IMR-90 (cell line): ENCODE measurements at regions not wholly inside any gene's neighbourhood (a gene's known extent, or its start where the extent isn't known, plus 50 kb on each side); places are given as distances from the start of the nearest gene placed in this dataset.
A peak's percentile ranks its signal among the peaks of the same experiment; 100 is the strongest.
"Not testable (repeated sequence)": the region's sequence is repeated elsewhere in the genome, so short reads cannot be mapped to it uniquely, and the experiment has no call there.

Experiments
- ATAC-seq: fragments of 200-7000 bp; cut with Tn5 transposase; 2 replicates; pipeline ENCODE4 v1.9.1; 2020; ENCODE audit warnings: low read depth, mild to moderate bottlenecking, moderate library complexity
- BruUV-seq: library from RNA; stranded (reverse); fragments of 400-500 nt; replicated peaks from 2 replicates; lab custom pipeline; 2021; lab: Mats Ljungman, UMichigan
- CTCF ChIA-PET: fragments of 300-600 bp; formaldehyde crosslinking; extraction: SDS; loops from one replicate; lab custom pipeline; 2021; ENCODE audit warnings: antibody characterized with exemption; lab: Yijun Ruan, JAX
- POLR2A ChIA-PET: fragments of 300-600 bp; sonication (Branson Sonifier 250); formaldehyde crosslinking; loops from one replicate; lab custom pipeline; 2022; ENCODE audit warnings: antibody characterized with exemption; ENCODE audit not compliant: unreplicated experiment; lab: Charles Lee
- DNase-seq: peaks from one replicate; pipeline ENCODE4 v3.0.0; 2013
- H2AFZ ChIP-seq: replicated peaks from 2 replicates; pipeline ENCODE3; 2013; ENCODE audit warnings: low read length, mild to moderate bottlenecking; ENCODE audit not compliant: poor library complexity
- H2AK5ac ChIP-seq: 2 replicates; pipeline ENCODE4 v1.6.1; 2013; ENCODE audit warnings: low read depth, low read length, inconsistent platforms
- H2AK9ac ChIP-seq: replicated peaks from 2 replicates; pipeline ENCODE3; 2013; ENCODE audit warnings: mild to moderate bottlenecking, low read depth, low read length, moderate library complexity; ENCODE audit not compliant: poor library complexity
- H2BK120ac ChIP-seq: 2 replicates; pipeline ENCODE4 v1.6.1; 2013; ENCODE audit warnings: low read depth, low read length, inconsistent platforms
- H2BK15ac ChIP-seq: 3 replicates; pipeline ENCODE4 v1.6.1; 2013; ENCODE audit warnings: low read depth, low read length, inconsistent platforms
- H2BK20ac ChIP-seq: 2 replicates; pipeline ENCODE4 v1.6.1; 2013; ENCODE audit warnings: low read depth, mild to moderate bottlenecking, inconsistent platforms, low read length, moderate library complexity
- H2BK5ac ChIP-seq: 2 replicates; pipeline ENCODE4 v1.6.1; 2013; ENCODE audit warnings: mild to moderate bottlenecking, low read depth, low read length, inconsistent platforms; ENCODE audit not compliant: poor library complexity, severe bottlenecking
- H3K14ac ChIP-seq: replicated peaks from 2 replicates; pipeline ENCODE4 v1.6.1; 2013; ENCODE audit warnings: low read depth, low read length, inconsistent platforms
- H3K18ac ChIP-seq: 2 replicates; pipeline ENCODE4 v1.6.1; 2013; ENCODE audit warnings: low read depth, low read length, control low read depth
- H3K23ac ChIP-seq: 2 replicates; pipeline ENCODE4 v1.6.1; 2013; ENCODE audit warnings: low read depth, low read length, inconsistent platforms
- H3K27ac ChIP-seq: 2 replicates; pipeline ENCODE4 v1.5.1; 2013; ENCODE audit warnings: mild to moderate bottlenecking, control low read depth, low read length; ENCODE audit not compliant: insufficient read depth
- H3K27me3 ChIP-seq: 2 replicates; pipeline ENCODE4 v1.6.1; 2013; ENCODE audit warnings: low read length; ENCODE audit not compliant: control insufficient read depth, insufficient read depth
- H3K36me3 ChIP-seq: 2 replicates; pipeline ENCODE4 v1.6.1; 2013; ENCODE audit warnings: low read length, mixed read lengths; ENCODE audit not compliant: control insufficient read depth, insufficient read depth
- H3K4ac ChIP-seq: 2 replicates; pipeline ENCODE4 v1.6.1; 2013; ENCODE audit warnings: low read depth, low read length, inconsistent platforms
- H3K4me1 ChIP-seq: 2 replicates; pipeline ENCODE4 v1.6.1; 2013; ENCODE audit warnings: low read length, mixed read lengths; ENCODE audit not compliant: control insufficient read depth, insufficient read depth
- H3K4me2 ChIP-seq: 2 replicates; pipeline ENCODE4 v1.6.1; 2013; ENCODE audit warnings: low read depth, mild to moderate bottlenecking, control low read depth, low read length, moderate library complexity
- H3K4me3 ChIP-seq: 2 replicates; pipeline ENCODE4 v1.5.1; 2013; ENCODE audit warnings: low read depth, mild to moderate bottlenecking, control low read depth, low read length, moderate library complexity; ENCODE audit not compliant: insufficient read depth
- H3K56ac ChIP-seq: 2 replicates; pipeline ENCODE4 v1.6.1; 2013; ENCODE audit warnings: low read length, inconsistent platforms; ENCODE audit not compliant: insufficient read depth; ENCODE audit errors: extremely low read depth
- H3K79me1 ChIP-seq, 2 experiments: 2 replicates each; pipeline ENCODE4 v1.6.1; 2013; ENCODE audit warnings: low read length in 2 of 2, inconsistent platforms in 1 of 2, low read depth in 1 of 2
- H3K9ac ChIP-seq: 2 replicates; pipeline ENCODE4 v1.6.1; 2013; ENCODE audit warnings: low read depth, low read length, control low read depth
- H3K9me1 ChIP-seq: 2 replicates; pipeline ENCODE4 v1.6.1; 2013; ENCODE audit warnings: low read length, inconsistent platforms; ENCODE audit not compliant: insufficient read depth
- H3K9me3 ChIP-seq: 2 replicates; pipeline ENCODE4 v1.6.1; 2013; ENCODE audit warnings: low read length; ENCODE audit not compliant: control insufficient read depth, insufficient read depth
- H4K20me1 ChIP-seq: 2 replicates; pipeline ENCODE4 v1.6.1; 2013; ENCODE audit warnings: low read length, inconsistent platforms; ENCODE audit not compliant: insufficient read depth
- H4K5ac ChIP-seq: 2 replicates; pipeline ENCODE4 v1.6.1; 2013; ENCODE audit warnings: mild to moderate bottlenecking, low read depth, low read length, control low read depth
- H4K8ac ChIP-seq, 2 experiments: 2 replicates each; pipeline ENCODE4 v1.6.1; 2013; ENCODE audit warnings: low read depth in 2 of 2, low read length in 2 of 2, control low read depth in 1 of 2, inconsistent platforms in 1 of 2
- H4K91ac ChIP-seq: 2 replicates; pipeline ENCODE4 v1.6.1; 2013; ENCODE audit warnings: low read depth, low read length, inconsistent platforms; ENCODE audit not compliant: insufficient read depth
- CEBPB ChIP-seq: IDR thresholded peaks from 2 replicates; pipeline ENCODE4 v1.6.1; 2012; ENCODE audit warnings: low read depth, low read length, improper control_type of control experiment
- WGBS, 2 experiments: methylation state at CpG; one replicate each; pipeline versions ENCODE4 v1.1.5 to v1.1.7; 2013; ENCODE audit warnings: missing lambda C conversion rate in 2 of 2; ENCODE audit not compliant: insufficient read length in 1 of 2; ENCODE audit errors: extremely low coverage in 2 of 2; 5-methylcytosine and 5-hydroxymethylcytosine counted together
- dilution Hi-C: fragments of 300-500 bp; cut with HindIII; formaldehyde crosslinking; loops from one replicate; pipeline ENCODE4 v1.14.3; 2018; ENCODE audit warnings: low sequenced_read_pairs; ENCODE audit not compliant: unreplicated experiment
- in situ Hi-C: fragments of 300-500 bp; cut with MboI; formaldehyde crosslinking; loops from 3 replicates; pipeline ENCODE4 v1.14.3; 2019; ENCODE audit warnings: low sequenced_read_pairs, inconsistent platforms, mixed read lengths
- intact Hi-C: fragments of 100-400 bp; cut with micrococcal nuclease; formaldehyde crosslinking; loops from 2 replicates; pipeline ENCODE4 v1.10.0; 2022

DNA sequence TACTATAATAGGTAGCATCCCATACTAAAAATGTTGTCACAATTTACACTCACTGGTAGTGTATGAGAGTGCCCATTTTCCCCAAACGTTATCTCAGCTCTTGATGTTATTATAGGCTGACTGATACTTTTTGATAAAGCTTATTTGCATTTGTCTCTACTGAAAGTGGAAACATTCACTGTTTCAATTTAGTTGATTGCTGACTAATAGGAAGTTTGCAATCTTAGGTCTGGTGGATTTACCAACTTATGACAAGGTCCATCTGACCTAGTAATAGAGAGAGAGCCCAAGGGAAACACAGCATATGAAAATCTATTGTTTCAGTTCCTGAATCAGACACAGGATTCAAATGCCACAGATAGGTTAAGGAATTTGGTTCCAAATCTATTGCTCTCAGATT, 97.2 kb upstream of the NBPF9 start:
- H3K36me3 ChIP-seq, intact Hi-C loops, POLR2A ChIA-PET, H4K20me1 ChIP-seq, H3K4me1 ChIP-seq, H3K18ac ChIP-seq, H4K5ac ChIP-seq, H3K4ac ChIP-seq, H3K4me3 ChIP-seq, H3K27me3 ChIP-seq, H2AK9ac ChIP-seq, H3K9me1 ChIP-seq, H3K4me2 ChIP-seq, CTCF ChIA-PET, H3K27ac ChIP-seq, H3K9me3 ChIP-seq, H4K8ac ChIP-seq, H2AK5ac ChIP-seq, H3K23ac ChIP-seq, in situ Hi-C loops, H4K91ac ChIP-seq, H3K9ac ChIP-seq, H2AFZ ChIP-seq, H2BK20ac ChIP-seq, H2BK5ac ChIP-seq, H3K56ac ChIP-seq, dilution Hi-C loops, H2BK15ac ChIP-seq, BruUV-seq, H2BK120ac ChIP-seq, H3K14ac ChIP-seq: not testable (repeated sequence)
- no CpG with 5 or more reads among the region's 1 CpG for WGBS, 2 experiments
- peak; percentile 55 for DNase-seq
- peak; percentile 36; the same call in 1 of the 2 replicates for ATAC-seq
- TF ChIP-seq CEBPB = peak; percentile 20; the same call in 1 of the 2 replicates
- peaks cover 6 to 12% of the 10 kb centered on the region in 2 experiments; a peak in 3 of 4 replicates for H3K79me1 ChIP-seq

DNA sequence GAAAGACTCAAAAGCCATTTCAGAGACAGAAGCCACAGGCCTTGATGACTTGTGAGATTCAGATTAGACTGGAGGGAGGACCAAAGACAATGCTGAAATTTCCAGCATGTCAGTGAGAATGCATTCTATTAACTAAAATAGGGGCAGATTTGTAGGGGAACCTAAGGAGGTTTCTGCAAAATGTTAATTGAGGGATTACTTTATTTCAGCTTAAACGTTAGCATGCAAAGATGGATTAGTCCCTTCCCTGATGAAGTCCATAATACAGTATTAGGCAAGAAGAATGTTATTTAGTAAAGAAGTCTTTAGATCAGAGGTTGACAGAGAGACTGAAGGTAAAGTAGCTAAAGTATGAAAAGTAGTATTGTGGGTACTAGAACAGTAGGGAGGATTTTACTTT, 98.9 kb upstream of the NBPF9 start:
- H3K4ac ChIP-seq, H3K27ac ChIP-seq, H3K23ac ChIP-seq, H3K4me3 ChIP-seq, H3K9me3 ChIP-seq, H3K9ac ChIP-seq, H3K18ac ChIP-seq, H3K4me2 ChIP-seq, H3K36me3 ChIP-seq, H3K56ac ChIP-seq, H4K8ac ChIP-seq, H3K27me3 ChIP-seq, H3K79me1 ChIP-seq, POLR2A ChIA-PET, H2BK20ac ChIP-seq, H2BK15ac ChIP-seq, H2AK9ac ChIP-seq, H2BK5ac ChIP-seq, H3K4me1 ChIP-seq, ATAC-seq, H2AK5ac ChIP-seq, H4K20me1 ChIP-seq, in situ Hi-C loops, H3K14ac ChIP-seq, BruUV-seq, H3K9me1 ChIP-seq, CTCF ChIA-PET, H2BK120ac ChIP-seq, dilution Hi-C loops, intact Hi-C loops, H4K91ac ChIP-seq, DNase-seq, H4K5ac ChIP-seq, H2AFZ ChIP-seq: not testable (repeated sequence)
- WGBS, 2 experiments = no CpG with 5 or more reads among the region's 1 CpG
